Neural progenitor cell (in vitro differentiated cells): ENCODE measurements at regions not wholly inside any gene's neighbourhood (a gene's known extent, or its start where the extent isn't known, plus 50 kb on each side); places are given as distances from the start of the nearest gene placed in this dataset.
"Not testable (repeated sequence)": the region's sequence is repeated elsewhere in the genome, so short reads cannot be mapped to it uniquely, and the experiment has no call there.

Experiments
- DNase-seq: peaks from one replicate; pipeline ENCODE4 v3.0.0-alpha.2; 2016; ENCODE audit warnings: low spot score
- H2AFZ ChIP-seq: fragments of 200-600 bp; sonication (generic); replicated peaks from 2 replicates; pipeline ENCODE4 v1.6.1; 2016; ENCODE audit warnings: antibody characterized with exemption
- H3F3A ChIP-seq: fragments of 200-600 bp; sonication (generic); 2 replicates; pipeline ENCODE4 v1.6.1; 2016; ENCODE audit warnings: antibody characterized with exemption, low read depth
- H3K27ac ChIP-seq: fragments of 200-600 bp; sonication (generic); 2 replicates; pipeline ENCODE4 v1.5.1; 2016; ENCODE audit warnings: mild to moderate bottlenecking
- H3K27me3 ChIP-seq: fragments of 200-600 bp; sonication (generic); 2 replicates; pipeline ENCODE4 v1.6.1; 2016; ENCODE audit warnings: mild to moderate bottlenecking, moderate library complexity
- H3K36me3 ChIP-seq: fragments of 200-600 bp; sonication (generic); 2 replicates; pipeline ENCODE4 v1.5.1; 2016
- H3K4me1 ChIP-seq: fragments of 200-600 bp; sonication (generic); 2 replicates; pipeline ENCODE4 v1.6.1; 2016; ENCODE audit warnings: mixed run types
- H3K4me2 ChIP-seq: fragments of 200-600 bp; sonication (generic); 2 replicates; pipeline ENCODE4 v1.6.1; 2016
- H3K4me3 ChIP-seq: fragments of 200-600 bp; sonication (generic); 2 replicates; pipeline ENCODE4 v1.5.1; 2016
- H3K79me2 ChIP-seq: fragments of 200-600 bp; sonication (generic); 2 replicates; pipeline ENCODE4 v1.6.1; 2016; ENCODE audit warnings: low read depth
- H3K9ac ChIP-seq: fragments of 200-600 bp; sonication (generic); 2 replicates; pipeline ENCODE4 v1.6.1; 2016
- H3K9me3 ChIP-seq: fragments of 200-600 bp; sonication (generic); 2 replicates; pipeline ENCODE4 v1.5.1; 2016; ENCODE audit warnings: low read depth
- H4K20me1 ChIP-seq: fragments of 200-600 bp; sonication (generic); 2 replicates; pipeline ENCODE4 v1.6.1; 2016; ENCODE audit warnings: low read depth
- H3K27ac Mint-ChIP-seq: 3 replicates; pipeline ENCODE4 v1.8.0; 2021; ENCODE audit warnings: mixed read lengths
- H3K27me3 Mint-ChIP-seq: 2 replicates; pipeline ENCODE4 v1.8.0; 2022; ENCODE audit warnings: low read depth, mild to moderate bottlenecking, inconsistent platforms, moderate library complexity, mixed read lengths; ENCODE audit not compliant: insufficient read depth
- H3K36me3 Mint-ChIP-seq: 3 replicates; pipeline ENCODE4 v1.8.0; 2021; ENCODE audit warnings: mixed read lengths
- H3K4me1 Mint-ChIP-seq: 3 replicates; pipeline ENCODE4 v1.8.0; 2021; ENCODE audit warnings: mixed read lengths
- H3K4me3 Mint-ChIP-seq: 3 replicates; pipeline ENCODE4 v1.8.0; 2021; ENCODE audit warnings: mild to moderate bottlenecking, moderate library complexity, mixed read lengths
- H3K9me3 Mint-ChIP-seq: 3 replicates; pipeline ENCODE4 v1.8.0; 2020; ENCODE audit warnings: mixed read lengths
- EZH2 ChIP-seq: fragments of 200-600 bp; sonication (generic); IDR thresholded peaks from 2 replicates; pipeline ENCODE4 v1.6.1; 2017; ENCODE audit warnings: antibody characterized with exemption, mild to moderate bottlenecking, moderate library complexity
- EZH2phosphoT487 ChIP-seq: fragments of 200-600 bp; sonication (generic); IDR thresholded peaks from 2 replicates; pipeline ENCODE4 v1.6.1; 2017; ENCODE audit warnings: antibody characterized with exemption
- TF ChIP-seq, protein P1 (sequence below): fragments of 200-600 bp; sonication (generic); IDR thresholded peaks from 2 replicates; pipeline ENCODE4 v1.5.1; 2017; ENCODE audit warnings: antibody characterized with exemption, mild to moderate bottlenecking

DNA sequence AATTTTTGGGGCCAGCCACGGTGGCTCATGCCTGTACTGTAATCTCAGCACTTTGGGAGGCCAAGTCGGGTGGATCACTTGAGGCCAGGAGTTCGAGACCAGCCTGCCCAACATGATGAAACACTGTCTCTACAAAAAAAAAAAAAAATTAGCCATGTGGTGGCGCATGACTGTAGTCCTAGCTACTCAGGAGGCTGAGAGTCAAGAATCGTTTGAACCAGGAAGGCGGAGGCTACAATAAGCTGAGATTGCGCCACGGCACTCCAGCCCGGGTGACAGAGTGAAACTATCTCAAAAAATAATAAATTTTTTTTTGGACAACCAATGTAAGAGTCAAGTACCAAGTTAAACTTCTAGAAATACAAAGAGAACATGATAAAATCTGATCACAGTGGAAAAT, 164.6 kb downstream of the AVL9 start:
- no peaks in the 10 kb centered on the region for H3K36me3 Mint-ChIP-seq
- H2AFZ ChIP-seq = no peak overlapping the region
- H3K9me3 Mint-ChIP-seq = no peaks in the 10 kb centered on the region
- peaks cover 9% of the 10 kb centered on the region for H3K4me1 Mint-ChIP-seq
- H3K4me1 ChIP-seq = peaks cover 19% of the 10 kb centered on the region
- no peak for DNase-seq
- no peaks in the 10 kb centered on the region for H3K79me2 ChIP-seq
- H3K27ac Mint-ChIP-seq = no peak overlapping the region
- no peak overlapping the region for H3K4me2 ChIP-seq
- H3K9me3 ChIP-seq = no peaks in the 10 kb centered on the region
- no peaks in the 10 kb centered on the region for H3K27me3 Mint-ChIP-seq
- no peak overlapping the region for H3K9ac ChIP-seq
- no peaks in the 10 kb centered on the region for H3F3A ChIP-seq
- H3K4me3 ChIP-seq = no peak overlapping the region
- H3K27ac ChIP-seq = no peak overlapping the region
- no peaks in the 10 kb centered on the region for H4K20me1 ChIP-seq
- H3K27me3 ChIP-seq = no peaks in the 10 kb centered on the region
- H3K36me3 ChIP-seq = no peaks in the 10 kb centered on the region
- H3K4me3 Mint-ChIP-seq = no peak overlapping the region
- no peak for TF ChIP-seq EZH2phosphoT487
- no peak for TF ChIP-seq EZH2
- TF ChIP-seq, protein P1, sequence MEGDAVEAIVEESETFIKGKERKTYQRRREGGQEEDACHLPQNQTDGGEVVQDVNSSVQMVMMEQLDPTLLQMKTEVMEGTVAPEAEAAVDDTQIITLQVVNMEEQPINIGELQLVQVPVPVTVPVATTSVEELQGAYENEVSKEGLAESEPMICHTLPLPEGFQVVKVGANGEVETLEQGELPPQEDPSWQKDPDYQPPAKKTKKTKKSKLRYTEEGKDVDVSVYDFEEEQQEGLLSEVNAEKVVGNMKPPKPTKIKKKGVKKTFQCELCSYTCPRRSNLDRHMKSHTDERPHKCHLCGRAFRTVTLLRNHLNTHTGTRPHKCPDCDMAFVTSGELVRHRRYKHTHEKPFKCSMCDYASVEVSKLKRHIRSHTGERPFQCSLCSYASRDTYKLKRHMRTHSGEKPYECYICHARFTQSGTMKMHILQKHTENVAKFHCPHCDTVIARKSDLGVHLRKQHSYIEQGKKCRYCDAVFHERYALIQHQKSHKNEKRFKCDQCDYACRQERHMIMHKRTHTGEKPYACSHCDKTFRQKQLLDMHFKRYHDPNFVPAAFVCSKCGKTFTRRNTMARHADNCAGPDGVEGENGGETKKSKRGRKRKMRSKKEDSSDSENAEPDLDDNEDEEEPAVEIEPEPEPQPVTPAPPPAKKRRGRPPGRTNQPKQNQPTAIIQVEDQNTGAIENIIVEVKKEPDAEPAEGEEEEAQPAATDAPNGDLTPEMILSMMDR = no peak

DNA sequence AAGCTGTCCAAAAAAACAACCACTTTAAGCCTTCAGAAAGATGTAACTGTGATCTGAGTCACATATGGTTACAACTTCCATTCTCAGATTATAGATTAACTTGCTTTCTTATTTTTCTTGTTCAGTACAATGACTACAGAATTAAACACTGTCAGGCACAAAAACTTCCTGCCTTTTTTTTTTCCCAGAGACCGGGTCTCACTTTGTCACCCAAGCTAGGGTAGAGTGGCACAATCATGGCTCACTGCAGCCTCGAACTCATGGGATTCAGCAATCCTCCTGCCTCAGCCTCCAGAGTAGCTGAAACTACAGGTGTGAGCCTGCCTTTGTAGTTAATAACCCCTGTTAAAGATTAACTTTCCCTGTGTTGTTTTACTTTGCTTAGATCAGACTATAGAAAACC, 163.2 kb downstream of the AVL9 start:
- no peaks in the 10 kb centered on the region for H3K9me3 Mint-ChIP-seq
- H3K4me3 Mint-ChIP-seq = no peak overlapping the region
- H4K20me1 ChIP-seq = no peaks in the 10 kb centered on the region
- H3K27me3 Mint-ChIP-seq = no peaks in the 10 kb centered on the region
- H3K9ac ChIP-seq = no peak overlapping the region
- H3K4me3 ChIP-seq = no peak overlapping the region
- no peak overlapping the region for H3K27ac Mint-ChIP-seq
- no peaks in the 10 kb centered on the region for H3K79me2 ChIP-seq
- no peak for DNase-seq
- H3K4me1 ChIP-seq = peaks cover 6% of the 10 kb centered on the region
- no peak overlapping the region for H3K4me2 ChIP-seq
- no peaks in the 10 kb centered on the region for H3K36me3 Mint-ChIP-seq
- TF ChIP-seq EZH2 (no peak), EZH2phosphoT487 (no peak)
- TF ChIP-seq, protein P1 = no peak
- H3K27me3 ChIP-seq = no peaks in the 10 kb centered on the region
- no peak overlapping the region for H3K27ac ChIP-seq
- no peaks in the 10 kb centered on the region for H3K9me3 ChIP-seq
- H3K4me1 Mint-ChIP-seq = peaks cover 7% of the 10 kb centered on the region
- H2AFZ ChIP-seq = no peak overlapping the region
- no peaks in the 10 kb centered on the region for H3F3A ChIP-seq
- no peaks in the 10 kb centered on the region for H3K36me3 ChIP-seq

DNA sequence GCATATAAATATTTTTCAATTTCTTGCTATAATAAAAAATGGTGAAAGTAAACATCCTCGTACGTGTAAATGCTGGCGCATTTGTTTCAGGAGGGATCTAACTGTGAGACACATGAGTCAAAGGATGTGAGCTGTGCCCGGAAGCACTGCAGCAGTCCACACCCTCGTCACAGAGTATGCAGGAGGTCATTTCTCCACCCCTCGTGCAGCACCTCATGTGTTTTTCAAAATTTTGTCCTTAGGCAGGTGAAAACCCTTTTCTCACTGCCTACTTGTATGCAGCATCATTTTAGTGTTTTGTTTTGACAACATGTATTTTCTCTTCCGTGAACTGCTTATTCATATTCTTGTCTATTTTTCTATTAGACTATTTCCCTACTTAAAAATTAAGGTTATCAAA, 162.7 kb downstream of the AVL9 start:
- no peak overlapping the region for H3K27ac ChIP-seq
- TF ChIP-seq EZH2phosphoT487 (no peak), EZH2 (no peak)
- TF ChIP-seq, protein P1 = no peak
- no peaks in the 10 kb centered on the region for H3K36me3 ChIP-seq
- no peaks in the 10 kb centered on the region for H3K27me3 ChIP-seq
- H3F3A ChIP-seq = no peaks in the 10 kb centered on the region
- H3K9ac ChIP-seq = no peak overlapping the region
- Mint-ChIP-seq H3K9me3 (no peaks in the 10 kb centered on the region), H3K27ac (no peak overlapping the region), H3K36me3 (no peaks in the 10 kb centered on the region), H3K27me3 (no peaks in the 10 kb centered on the region), H3K4me1 (peaks cover 3% of the 10 kb centered on the region), H3K4me3 (no peak overlapping the region)
- H3K4me3 ChIP-seq = no peak overlapping the region
- no peak overlapping the region for H3K4me2 ChIP-seq
- no peaks in the 10 kb centered on the region for H4K20me1 ChIP-seq
- DNase-seq = no peak
- H3K4me1 ChIP-seq = peaks cover 2% of the 10 kb centered on the region
- no peaks in the 10 kb centered on the region for H3K9me3 ChIP-seq
- no peak overlapping the region for H2AFZ ChIP-seq
- H3K79me2 ChIP-seq = no peaks in the 10 kb centered on the region

DNA sequence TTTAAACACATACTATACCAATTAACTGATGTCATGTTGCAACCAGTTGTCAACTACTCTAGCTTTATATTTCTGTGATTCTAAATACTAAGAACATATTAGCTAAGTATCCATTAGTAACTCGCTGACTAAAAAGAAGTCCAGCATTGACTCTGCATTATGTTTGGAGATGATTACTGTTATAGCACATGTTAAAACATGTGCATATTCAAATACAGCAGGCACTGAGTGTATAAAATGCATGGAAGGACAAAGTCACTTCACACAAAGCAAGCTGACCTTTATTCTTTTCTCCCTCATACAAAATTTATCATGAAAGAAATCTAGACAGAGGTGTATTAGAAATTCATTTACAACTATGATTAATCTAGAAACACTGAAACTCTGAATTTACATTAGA, 159.3 kb downstream of the AVL9 start:
- not testable (repeated sequence) for H3K4me3 ChIP-seq, H3K27me3 ChIP-seq, DNase-seq, H3K27ac Mint-ChIP-seq, H3K4me1 ChIP-seq, H3K4me3 Mint-ChIP-seq, H3K9ac ChIP-seq, H3K9me3 Mint-ChIP-seq, H3K36me3 Mint-ChIP-seq, H2AFZ ChIP-seq, H3K4me2 ChIP-seq, H3K9me3 ChIP-seq, H3F3A ChIP-seq, H3K27ac ChIP-seq, H3K4me1 Mint-ChIP-seq, H3K79me2 ChIP-seq, H3K27me3 Mint-ChIP-seq, H3K36me3 ChIP-seq, H4K20me1 ChIP-seq

DNA sequence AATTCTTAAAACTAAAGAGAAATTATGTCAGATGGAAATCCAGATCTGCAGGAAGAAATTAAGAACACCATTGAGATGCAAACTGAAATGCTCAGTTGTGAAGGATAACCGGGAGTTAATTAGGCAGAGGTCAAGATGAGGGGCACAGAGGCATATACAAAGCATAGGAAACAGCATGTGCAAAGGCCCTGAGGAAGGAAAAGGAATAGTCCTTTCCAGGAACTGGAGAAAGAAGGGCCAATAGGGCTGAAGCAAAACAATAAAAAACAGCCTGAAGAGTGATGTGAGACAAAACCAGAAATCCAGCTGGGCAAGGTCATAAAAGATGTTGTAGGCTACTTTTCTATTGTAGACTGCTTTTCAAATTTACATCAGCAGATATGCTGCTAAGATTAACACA, 155.1 kb downstream of the AVL9 start:
- H3K36me3 Mint-ChIP-seq = not testable (repeated sequence)

More for the DNA sequence above, 155.1 kb downstream of the AVL9 start:
- H3K36me3 ChIP-seq, H3K4me1 Mint-ChIP-seq, H3K4me2 ChIP-seq, H3K79me2 ChIP-seq, H3K4me3 Mint-ChIP-seq, H3K4me3 ChIP-seq, DNase-seq, H3K27me3 Mint-ChIP-seq, H3K27ac ChIP-seq, H4K20me1 ChIP-seq, H3K27me3 ChIP-seq, H3K9me3 Mint-ChIP-seq, H3K9ac ChIP-seq, H3K27ac Mint-ChIP-seq, H3F3A ChIP-seq, H3K4me1 ChIP-seq, H2AFZ ChIP-seq, H3K9me3 ChIP-seq: not testable (repeated sequence)
